HCT116 (cell line): ENCODE measurements at regions not wholly inside any gene's neighbourhood (a gene's known extent, or its start where the extent isn't known, plus 50 kb on each side); places are given as distances from the start of the nearest gene placed in this dataset.

Experiments
- CTCF ChIP-seq, 3 experiments: fragments of 200-600 bp in 1 of 3; sonication (generic) in 1 of 3; IDR thresholded peaks in 2 of 3; conservative IDR thresholded peaks in 1 of 3; 2 replicates each; pipeline ENCODE4 v1.5.1; 2012 to 2017; ENCODE audit warnings: low read depth in 2 of 3, low read length in 2 of 3, antibody characterized with exemption in 1 of 3, borderline replicate concordance in 1 of 3, control low read depth in 1 of 3, mild to moderate bottlenecking in 1 of 3, mixed read lengths in 1 of 3, mixed run types in 1 of 3, moderate library complexity in 1 of 3; ENCODE audit not compliant: insufficient read depth in 1 of 3
- JUND ChIP-seq: IDR thresholded peaks from 2 replicates; pipeline ENCODE4 v1.6.1; 2012
- SRF ChIP-seq: IDR thresholded peaks from 2 replicates; pipeline ENCODE4 v1.6.1; 2012; ENCODE audit warnings: low read depth

GRCh38 chr4:133623847-133624246 lies 474.8 kb downstream of the PCDH10 start:
- TF ChIP-seq SRF (no peak), CTCF (IDR thresholded peaks at IDR 0.05 in 2 of 3, conservative IDR thresholded peaks at IDR 0.05 in 1 of 3; ENCODE audit: borderline replicate concordance in 1 of 3, insufficient read depth in 1 of 3, low read depth in 2 of 3, low read length in 2 of 3) (no peak), JUND (no peak)
